PC-3 (cell line): ENCODE measurements at regions not wholly inside any gene's neighbourhood (a gene's known extent, or its start where the extent isn't known, plus 50 kb on each side); places are given as distances from the start of the nearest gene placed in this dataset.

Source experiments
- ATAC-seq: fragments of 200-7000 bp; cut with Tn5 transposase; 2 replicates; pipeline ENCODE4 v1.9.1; 2020; ENCODE audit warnings: mild to moderate bottlenecking, moderate library complexity
- BruUV-seq: library from RNA; stranded (reverse); fragments of 400-500 nt; replicated peaks from 2 replicates; lab custom pipeline; 2021; lab: Mats Ljungman, UMichigan
- CTCF ChIA-PET: fragments of 300-600 bp; sonication (Branson Sonifier 250); formaldehyde crosslinking; loops from one replicate; lab custom pipeline; 2022; ENCODE audit warnings: antibody characterized with exemption; lab: Charles Lee
- POLR2A ChIA-PET: fragments of 300-600 bp; sonication (Branson Sonifier 250); formaldehyde crosslinking; loops from one replicate; lab custom pipeline; 2022; ENCODE audit warnings: antibody characterized with exemption; ENCODE audit not compliant: unreplicated experiment; lab: Charles Lee
- DNase-seq: peaks from one replicate; pipeline ENCODE4 v3.0.0-alpha.2; 2015
- H2AFZ ChIP-seq: fragments of 300-600 bp; sonication (generic); 2 replicates; pipeline ENCODE4 v1.6.0; 2016; ENCODE audit warnings: antibody characterized with exemption, low read length
- H3F3A ChIP-seq: fragments of 300-600 bp; sonication (generic); one replicate; pipeline ENCODE4 v1.6.0; 2017; ENCODE audit warnings: antibody characterized with exemption, low read length, control low read depth, mild to moderate bottlenecking; ENCODE audit not compliant: unreplicated experiment
- H3K27ac ChIP-seq: fragments of 300-600 bp; sonication (generic); 2 replicates; pipeline ENCODE4 v1.5.1; 2016; ENCODE audit warnings: mild to moderate bottlenecking, low read length
- H3K27me3 ChIP-seq: fragments of 300-600 bp; sonication (generic); 2 replicates; pipeline ENCODE4 v1.6.1; 2016; ENCODE audit warnings: low read length, mixed read lengths
- H3K36me3 ChIP-seq: fragments of 300-600 bp; sonication (generic); 2 replicates; pipeline ENCODE4 v1.6.1; 2016; ENCODE audit warnings: low read depth, mixed run types, low read length, mixed read lengths
- H3K4me1 ChIP-seq: fragments of 300-600 bp; sonication (generic); 2 replicates; pipeline ENCODE4 v1.5.1; 2016; ENCODE audit warnings: low read length; ENCODE audit not compliant: insufficient read depth
- H3K4me2 ChIP-seq: fragments of 300-600 bp; sonication (generic); 2 replicates; pipeline ENCODE4 v1.6.0; 2016; ENCODE audit warnings: low read length
- H3K4me3 ChIP-seq: fragments of 300-600 bp; sonication (generic); 2 replicates; pipeline ENCODE4 v1.5.1; 2016; ENCODE audit warnings: mild to moderate bottlenecking, low read length, mixed read lengths
- H3K79me2 ChIP-seq: fragments of 300-600 bp; sonication (generic); 2 replicates; pipeline ENCODE4 v1.6.1; 2017; ENCODE audit warnings: low read length, mixed read lengths
- H3K9ac ChIP-seq: fragments of 300-600 bp; sonication (generic); 2 replicates; pipeline ENCODE4 v1.6.0; 2016; ENCODE audit warnings: mild to moderate bottlenecking, low read length
- H3K9me2 ChIP-seq: fragments of 300-600 bp; sonication (generic); replicated peaks from 2 replicates; pipeline ENCODE4 v1.6.1; 2016; ENCODE audit warnings: mixed run types, low read length, mixed read lengths
- H3K9me3 ChIP-seq: fragments of 300-600 bp; sonication (generic); 2 replicates; pipeline ENCODE4 v1.6.1; 2016; ENCODE audit warnings: low read length, mixed read lengths
- H4K20me1 ChIP-seq: fragments of 300-600 bp; sonication (generic); 2 replicates; pipeline ENCODE4 v1.6.1; 2016; ENCODE audit warnings: low read length, mixed read lengths
- CTCF ChIP-seq: fragments of 300-600 bp; sonication (generic); conservative IDR thresholded peaks from 2 replicates; pipeline ENCODE4 v1.5.1; 2017; ENCODE audit warnings: antibody characterized with exemption, low read depth, mild to moderate bottlenecking, low read length
- EZH2 ChIP-seq: fragments of 300-600 bp; sonication (generic); IDR thresholded peaks from one replicate; pipeline ENCODE4 v1.6.1; 2017; ENCODE audit warnings: antibody characterized with exemption, mild to moderate bottlenecking, low read length; ENCODE audit not compliant: unreplicated experiment
- EZH2phosphoT487 ChIP-seq: fragments of 300-600 bp; sonication (generic); IDR thresholded peaks from 2 replicates; pipeline ENCODE4 v1.6.1; 2018; ENCODE audit warnings: mild to moderate bottlenecking, antibody characterized with exemption, low read length, borderline replicate concordance
- intact Hi-C: fragments of 100-400 bp; cut with micrococcal nuclease; formaldehyde crosslinking; loops from 2 replicates; pipeline ENCODE4 v1.9.0; 2023

- H3K27ac ChIP-seq: no peak overlapping the region
- H2AFZ ChIP-seq: no peak overlapping the region
- H3K9me2 ChIP-seq: no peaks in the 10 kb centered on the region
- H4K20me1 ChIP-seq: no peaks in the 10 kb centered on the region
- intact Hi-C loops: no loop called here
- H3F3A ChIP-seq: no peaks in the 10 kb centered on the region
- ATAC-seq (no peak), DNase-seq (no peak)
- H3K4me3 ChIP-seq: no peak overlapping the region
- no peak overlapping the region for H3K4me2 ChIP-seq
- H3K27me3 ChIP-seq: peaks cover 13% of the 10 kb centered on the region; the same call in 1 of the 2 replicates
- H3K4me1 ChIP-seq: no peaks in the 10 kb centered on the region
- CTCF ChIA-PET: no interaction called here
- TF ChIP-seq EZH2phosphoT487 (no peak), CTCF (no peak), EZH2 (no peak)
- no peaks in the 10 kb centered on the region for H3K36me3 ChIP-seq
- no peak overlapping the region for H3K9ac ChIP-seq
- no TSS peak for BruUV-seq
- H3K9me3 ChIP-seq: no peaks in the 10 kb centered on the region
- POLR2A ChIA-PET: no interaction called here
- H3K79me2 ChIP-seq: no peaks in the 10 kb centered on the region
These were observed 146.2 kb downstream of the WDR11 start for GRCh38 chr10:120997313-120997712.

GRCh38 chr10:120997756-120998155, 146.6 kb downstream of the WDR11 start:
- Histone ChIP-seq H3K9me3 (no peaks in the 10 kb centered on the region), H3K9ac (no peak overlapping the region), H4K20me1 (no peaks in the 10 kb centered on the region), H3K27ac (no peak overlapping the region), H3K4me3 (no peak overlapping the region), H3K9me2 (no peaks in the 10 kb centered on the region), H2AFZ (no peak overlapping the region), H3F3A (no peaks in the 10 kb centered on the region), H3K4me2 (no peak overlapping the region), H3K79me2 (no peaks in the 10 kb centered on the region), H3K4me1 (no peaks in the 10 kb centered on the region), H3K27me3 (peaks cover 13% of the 10 kb centered on the region; the same call in 1 of the 2 replicates), H3K36me3 (no peaks in the 10 kb centered on the region)
- ATAC-seq (no peak), DNase-seq (no peak)
- intact Hi-C loops: no loop called here
- no TSS peak for BruUV-seq
- ChIA-PET POLR2A (no interaction called here), CTCF (no interaction called here)
- TF ChIP-seq EZH2phosphoT487 (no peak), EZH2 (no peak), CTCF (no peak)

- Histone ChIP-seq H3F3A (no peaks in the 10 kb centered on the region), H3K9ac (no peak overlapping the region), H3K4me1 (no peaks in the 10 kb centered on the region), H2AFZ (no peak overlapping the region), H3K4me3 (no peak overlapping the region), H3K9me3 (no peaks in the 10 kb centered on the region), H3K4me2 (no peak overlapping the region), H3K27me3 (peaks cover 13% of the 10 kb centered on the region; the same call in 1 of the 2 replicates), H3K9me2 (no peaks in the 10 kb centered on the region), H3K79me2 (no peaks in the 10 kb centered on the region), H3K27ac (no peak overlapping the region), H3K36me3 (no peaks in the 10 kb centered on the region), H4K20me1 (no peaks in the 10 kb centered on the region)
- DNase-seq: no peak
- POLR2A ChIA-PET: no interaction called here
- CTCF ChIA-PET: no interaction called here
- intact Hi-C loops: no loop called here
- no TSS peak for BruUV-seq
- no peak for ATAC-seq
- TF ChIP-seq EZH2phosphoT487 (no peak), EZH2 (no peak), CTCF (no peak)
These were observed 147.1 kb downstream of the WDR11 start for GRCh38 chr10:120998251-120998650.
